IMR-90 (cell line): ENCODE measurements at regions not wholly inside any gene's neighbourhood (a gene's known extent, or its start where the extent isn't known, plus 50 kb on each side); places are given as distances from the start of the nearest gene placed in this dataset.

Experiments used
- ATAC-seq: fragments of 200-7000 bp; cut with Tn5 transposase; 2 replicates; pipeline ENCODE4 v1.9.1; 2020; ENCODE audit warnings: low read depth, mild to moderate bottlenecking, moderate library complexity
- BruUV-seq: library from RNA; stranded (reverse); fragments of 400-500 nt; replicated peaks from 2 replicates; lab custom pipeline; 2021; lab: Mats Ljungman, UMichigan
- CTCF ChIA-PET: fragments of 300-600 bp; formaldehyde crosslinking; extraction: SDS; loops from one replicate; lab custom pipeline; 2021; ENCODE audit warnings: antibody characterized with exemption; lab: Yijun Ruan, JAX
- POLR2A ChIA-PET: fragments of 300-600 bp; sonication (Branson Sonifier 250); formaldehyde crosslinking; loops from one replicate; lab custom pipeline; 2022; ENCODE audit warnings: antibody characterized with exemption; ENCODE audit not compliant: unreplicated experiment; lab: Charles Lee
- DNase-seq: peaks from one replicate; pipeline ENCODE4 v3.0.0; 2013
- H2AFZ ChIP-seq: replicated peaks from 2 replicates; pipeline ENCODE3; 2013; ENCODE audit warnings: low read length, mild to moderate bottlenecking; ENCODE audit not compliant: poor library complexity
- H2AK5ac ChIP-seq: 2 replicates; pipeline ENCODE4 v1.6.1; 2013; ENCODE audit warnings: low read depth, low read length, inconsistent platforms
- H2AK9ac ChIP-seq: replicated peaks from 2 replicates; pipeline ENCODE3; 2013; ENCODE audit warnings: mild to moderate bottlenecking, low read depth, low read length, moderate library complexity; ENCODE audit not compliant: poor library complexity
- H2BK120ac ChIP-seq: 2 replicates; pipeline ENCODE4 v1.6.1; 2013; ENCODE audit warnings: low read depth, low read length, inconsistent platforms
- H2BK15ac ChIP-seq: 3 replicates; pipeline ENCODE4 v1.6.1; 2013; ENCODE audit warnings: low read depth, low read length, inconsistent platforms
- H2BK20ac ChIP-seq: 2 replicates; pipeline ENCODE4 v1.6.1; 2013; ENCODE audit warnings: low read depth, mild to moderate bottlenecking, inconsistent platforms, low read length, moderate library complexity
- H2BK5ac ChIP-seq: 2 replicates; pipeline ENCODE4 v1.6.1; 2013; ENCODE audit warnings: mild to moderate bottlenecking, low read depth, low read length, inconsistent platforms; ENCODE audit not compliant: poor library complexity, severe bottlenecking
- H3K14ac ChIP-seq: replicated peaks from 2 replicates; pipeline ENCODE4 v1.6.1; 2013; ENCODE audit warnings: low read depth, low read length, inconsistent platforms
- H3K18ac ChIP-seq: 2 replicates; pipeline ENCODE4 v1.6.1; 2013; ENCODE audit warnings: low read depth, low read length, control low read depth
- H3K23ac ChIP-seq: 2 replicates; pipeline ENCODE4 v1.6.1; 2013; ENCODE audit warnings: low read depth, low read length, inconsistent platforms
- H3K27ac ChIP-seq: 2 replicates; pipeline ENCODE4 v1.5.1; 2013; ENCODE audit warnings: mild to moderate bottlenecking, control low read depth, low read length; ENCODE audit not compliant: insufficient read depth
- H3K27me3 ChIP-seq: 2 replicates; pipeline ENCODE4 v1.6.1; 2013; ENCODE audit warnings: low read length; ENCODE audit not compliant: control insufficient read depth, insufficient read depth
- H3K36me3 ChIP-seq: 2 replicates; pipeline ENCODE4 v1.6.1; 2013; ENCODE audit warnings: low read length, mixed read lengths; ENCODE audit not compliant: control insufficient read depth, insufficient read depth
- H3K4ac ChIP-seq: 2 replicates; pipeline ENCODE4 v1.6.1; 2013; ENCODE audit warnings: low read depth, low read length, inconsistent platforms
- H3K4me1 ChIP-seq: 2 replicates; pipeline ENCODE4 v1.6.1; 2013; ENCODE audit warnings: low read length, mixed read lengths; ENCODE audit not compliant: control insufficient read depth, insufficient read depth
- H3K4me2 ChIP-seq: 2 replicates; pipeline ENCODE4 v1.6.1; 2013; ENCODE audit warnings: low read depth, mild to moderate bottlenecking, control low read depth, low read length, moderate library complexity
- H3K4me3 ChIP-seq: 2 replicates; pipeline ENCODE4 v1.5.1; 2013; ENCODE audit warnings: low read depth, mild to moderate bottlenecking, control low read depth, low read length, moderate library complexity; ENCODE audit not compliant: insufficient read depth
- H3K56ac ChIP-seq: 2 replicates; pipeline ENCODE4 v1.6.1; 2013; ENCODE audit warnings: low read length, inconsistent platforms; ENCODE audit not compliant: insufficient read depth; ENCODE audit errors: extremely low read depth
- H3K79me1 ChIP-seq, 2 experiments: 2 replicates each; pipeline ENCODE4 v1.6.1; 2013; ENCODE audit warnings: low read length in 2 of 2, inconsistent platforms in 1 of 2, low read depth in 1 of 2
- H3K9ac ChIP-seq: 2 replicates; pipeline ENCODE4 v1.6.1; 2013; ENCODE audit warnings: low read depth, low read length, control low read depth
- H3K9me1 ChIP-seq: 2 replicates; pipeline ENCODE4 v1.6.1; 2013; ENCODE audit warnings: low read length, inconsistent platforms; ENCODE audit not compliant: insufficient read depth
- H3K9me3 ChIP-seq: 2 replicates; pipeline ENCODE4 v1.6.1; 2013; ENCODE audit warnings: low read length; ENCODE audit not compliant: control insufficient read depth, insufficient read depth
- H4K20me1 ChIP-seq: 2 replicates; pipeline ENCODE4 v1.6.1; 2013; ENCODE audit warnings: low read length, inconsistent platforms; ENCODE audit not compliant: insufficient read depth
- H4K5ac ChIP-seq: 2 replicates; pipeline ENCODE4 v1.6.1; 2013; ENCODE audit warnings: mild to moderate bottlenecking, low read depth, low read length, control low read depth
- H4K8ac ChIP-seq, 2 experiments: 2 replicates each; pipeline ENCODE4 v1.6.1; 2013; ENCODE audit warnings: low read depth in 2 of 2, low read length in 2 of 2, control low read depth in 1 of 2, inconsistent platforms in 1 of 2
- H4K91ac ChIP-seq: 2 replicates; pipeline ENCODE4 v1.6.1; 2013; ENCODE audit warnings: low read depth, low read length, inconsistent platforms; ENCODE audit not compliant: insufficient read depth
- BHLHE40 ChIP-seq: fragments of 150-350 bp; IDR thresholded peaks from 2 replicates; pipeline ENCODE4 v1.6.1; 2016; ENCODE audit warnings: mild to moderate bottlenecking, low read depth, low read length
- CEBPB ChIP-seq: IDR thresholded peaks from 2 replicates; pipeline ENCODE4 v1.6.1; 2012; ENCODE audit warnings: low read depth, low read length, improper control_type of control experiment
- FOS ChIP-seq: fragments of 150-350 bp; IDR thresholded peaks from 2 replicates; pipeline ENCODE4 v1.6.1; 2016; ENCODE audit warnings: low read depth, low read length
- MAFK ChIP-seq: IDR thresholded peaks from 2 replicates; pipeline ENCODE4 v1.6.1; 2012; ENCODE audit warnings: low read depth, low read length, improper control_type of control experiment
- MXI1 ChIP-seq: IDR thresholded peaks from 2 replicates; pipeline ENCODE4 v1.6.1; 2012; ENCODE audit warnings: low read depth, mild to moderate bottlenecking, low read length, moderate library complexity, borderline replicate concordance
- RAD21 ChIP-seq: IDR thresholded peaks from 2 replicates; pipeline ENCODE4 v1.6.1; 2012; ENCODE audit warnings: low read length, improper control_type of control experiment
- RFX5 ChIP-seq: IDR thresholded peaks from 2 replicates; pipeline ENCODE4 v1.8.0; 2012; ENCODE audit warnings: low read depth, mild to moderate bottlenecking, low read length, moderate library complexity
- dilution Hi-C: fragments of 300-500 bp; cut with HindIII; formaldehyde crosslinking; loops from one replicate; pipeline ENCODE4 v1.14.3; 2018; ENCODE audit warnings: low sequenced_read_pairs; ENCODE audit not compliant: unreplicated experiment
- in situ Hi-C: fragments of 300-500 bp; cut with MboI; formaldehyde crosslinking; loops from 3 replicates; pipeline ENCODE4 v1.14.3; 2019; ENCODE audit warnings: low sequenced_read_pairs, inconsistent platforms, mixed read lengths
- intact Hi-C: fragments of 100-400 bp; cut with micrococcal nuclease; formaldehyde crosslinking; loops from 2 replicates; pipeline ENCODE4 v1.10.0; 2022
- TF ChIP-seq, protein P1 (sequence below): conservative IDR thresholded peaks from 2 replicates; pipeline ENCODE4 v1.5.1; 2012; ENCODE audit warnings: mild to moderate bottlenecking, low read depth, low read length, improper control_type of control experiment
- TF ChIP-seq, protein P2 (sequence below): fragments of 150-350 bp; IDR thresholded peaks from 2 replicates; pipeline ENCODE4 v1.6.1; 2016; ENCODE audit warnings: low read depth, mild to moderate bottlenecking, low read length, moderate library complexity, borderline replicate concordance

DNA sequence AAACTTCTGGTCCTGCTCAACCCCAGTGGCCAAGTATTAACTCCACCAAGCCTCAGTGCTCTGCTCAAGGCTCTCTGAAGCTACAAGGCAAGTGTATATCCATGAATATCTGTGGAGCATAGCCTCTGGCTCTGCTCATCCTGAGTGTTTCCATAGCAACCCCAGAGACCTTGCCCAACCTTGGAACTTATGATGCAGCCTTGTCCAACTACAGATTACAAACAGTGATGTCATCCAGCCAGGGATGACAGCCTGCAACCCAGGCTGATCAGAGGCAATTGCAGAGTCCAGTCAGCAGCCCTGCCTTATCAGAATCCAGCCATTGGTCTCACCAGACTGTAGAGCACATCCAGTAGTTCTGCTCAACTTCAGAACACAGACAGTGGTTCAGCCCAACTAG, 65.5 kb upstream of the SPACA1 start:
- Histone ChIP-seq H2BK120ac (no peak overlapping the region), H3K18ac (no peak overlapping the region), H3K9me1 (no peaks in the 10 kb centered on the region), H3K4ac (no peak overlapping the region), H3K4me1 (no peaks in the 10 kb centered on the region), H3K4me2 (no peak overlapping the region), H4K91ac (no peak overlapping the region), H3K9me3 (no peaks in the 10 kb centered on the region), H3K27ac (no peak overlapping the region), H2AK5ac (no peak overlapping the region), H3K23ac (no peak overlapping the region), H2BK5ac (no peak overlapping the region), H3K27me3 (no peaks in the 10 kb centered on the region), H4K8ac (no peak overlapping the region), H3K9ac (no peak overlapping the region), H3K4me3 (no peak overlapping the region), H3K14ac (no peak overlapping the region), H2BK20ac (no peak overlapping the region), H2BK15ac (no peak overlapping the region), H3K36me3 (no peaks in the 10 kb centered on the region), H4K5ac (no peak overlapping the region), H3K56ac (no peak overlapping the region), H2AFZ (no peak overlapping the region), H4K20me1 (no peaks in the 10 kb centered on the region), H3K79me1 (no peaks in the 10 kb centered on the region), H2AK9ac (no peak overlapping the region)
- ChIA-PET CTCF (interaction anchor here (0.6 kb wide), 1 partner anchor 210 kb away, joined by 3 read pairs; no protein-coding TSS in a partner anchor), POLR2A (no interaction called here)
- no TSS peak for BruUV-seq
- intact Hi-C loops = no loop called here
- no peak for ATAC-seq
- dilution Hi-C loops = no loop called here
- in situ Hi-C loops = no loop called here
- TF ChIP-seq MXI1 = no peak
- TF ChIP-seq, protein P1, sequence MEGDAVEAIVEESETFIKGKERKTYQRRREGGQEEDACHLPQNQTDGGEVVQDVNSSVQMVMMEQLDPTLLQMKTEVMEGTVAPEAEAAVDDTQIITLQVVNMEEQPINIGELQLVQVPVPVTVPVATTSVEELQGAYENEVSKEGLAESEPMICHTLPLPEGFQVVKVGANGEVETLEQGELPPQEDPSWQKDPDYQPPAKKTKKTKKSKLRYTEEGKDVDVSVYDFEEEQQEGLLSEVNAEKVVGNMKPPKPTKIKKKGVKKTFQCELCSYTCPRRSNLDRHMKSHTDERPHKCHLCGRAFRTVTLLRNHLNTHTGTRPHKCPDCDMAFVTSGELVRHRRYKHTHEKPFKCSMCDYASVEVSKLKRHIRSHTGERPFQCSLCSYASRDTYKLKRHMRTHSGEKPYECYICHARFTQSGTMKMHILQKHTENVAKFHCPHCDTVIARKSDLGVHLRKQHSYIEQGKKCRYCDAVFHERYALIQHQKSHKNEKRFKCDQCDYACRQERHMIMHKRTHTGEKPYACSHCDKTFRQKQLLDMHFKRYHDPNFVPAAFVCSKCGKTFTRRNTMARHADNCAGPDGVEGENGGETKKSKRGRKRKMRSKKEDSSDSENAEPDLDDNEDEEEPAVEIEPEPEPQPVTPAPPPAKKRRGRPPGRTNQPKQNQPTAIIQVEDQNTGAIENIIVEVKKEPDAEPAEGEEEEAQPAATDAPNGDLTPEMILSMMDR = no peak
- no peak for TF ChIP-seq BHLHE40
- TF ChIP-seq MAFK = no peak
- TF ChIP-seq, protein P2, sequence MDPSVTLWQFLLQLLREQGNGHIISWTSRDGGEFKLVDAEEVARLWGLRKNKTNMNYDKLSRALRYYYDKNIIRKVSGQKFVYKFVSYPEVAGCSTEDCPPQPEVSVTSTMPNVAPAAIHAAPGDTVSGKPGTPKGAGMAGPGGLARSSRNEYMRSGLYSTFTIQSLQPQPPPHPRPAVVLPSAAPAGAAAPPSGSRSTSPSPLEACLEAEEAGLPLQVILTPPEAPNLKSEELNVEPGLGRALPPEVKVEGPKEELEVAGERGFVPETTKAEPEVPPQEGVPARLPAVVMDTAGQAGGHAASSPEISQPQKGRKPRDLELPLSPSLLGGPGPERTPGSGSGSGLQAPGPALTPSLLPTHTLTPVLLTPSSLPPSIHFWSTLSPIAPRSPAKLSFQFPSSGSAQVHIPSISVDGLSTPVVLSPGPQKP = no peak
- no peak for TF ChIP-seq RAD21
- no peak for TF ChIP-seq RFX5
- TF ChIP-seq CEBPB = no peak
- no peak for TF ChIP-seq FOS
- DNase-seq = no peak
